GM21529 (cell line): ENCODE measurements at regions not wholly inside any gene's neighbourhood (a gene's known extent, or its start where the extent isn't known, plus 50 kb on each side); places are given as distances from the start of the nearest gene placed in this dataset.
"Not testable (repeated sequence)": the region's sequence is repeated elsewhere in the genome, so short reads cannot be mapped to it uniquely, and the experiment has no call there.

Experiments used
- ATAC-seq: cut with Tn5 transposase; IDR thresholded peaks from one replicate; pipeline ENCODE4 v1.9.1; 2021; ENCODE audit not compliant: unreplicated experiment

- ATAC-seq = not testable (repeated sequence)
Measured at GRCh38 chr7:13274205-13274604, 586.8 kb downstream of the ARL4A start.

GRCh38 chr7:13276977-13277376 lies 589.5 kb downstream of the ARL4A start:
- ATAC-seq = no peak

- ATAC-seq = no peak
Measured at GRCh38 chr7:13278020-13278419, 590.6 kb downstream of the ARL4A start.

- ATAC-seq = no peak
Measured at GRCh38 chr7:13279854-13280435, 592.5 kb downstream of the ARL4A start.

GRCh38 chr7:13282377-13282980 lies 595.0 kb downstream of the ARL4A start:
- ATAC-seq = no peak

- no peak for ATAC-seq
Measured at GRCh38 chr7:13286916-13287315, 599.5 kb downstream of the ARL4A start.

- no peak for ATAC-seq
Measured at GRCh38 chr7:13288516-13288915, 601.1 kb downstream of the ARL4A start.

- no peak for ATAC-seq
Measured at GRCh38 chr7:13290975-13291374, 603.5 kb downstream of the ARL4A start.

- no peak for ATAC-seq
Measured at GRCh38 chr7:13293264-13294002, 606.0 kb downstream of the ARL4A start.

- no peak for ATAC-seq
Measured at GRCh38 chr7:13307040-13307439, 619.6 kb downstream of the ARL4A start.

GRCh38 chr7:13308423-13308822 lies 621.0 kb downstream of the ARL4A start:
- ATAC-seq = no peak

- no peak for ATAC-seq
Measured at GRCh38 chr7:13309535-13309934, 622.1 kb downstream of the ARL4A start.

- ATAC-seq = no peak
Measured at GRCh38 chr7:13312307-13312706, 624.9 kb downstream of the ARL4A start.

- no peak for ATAC-seq
Measured at GRCh38 chr7:13320333-13320732, 632.9 kb downstream of the ARL4A start.

- ATAC-seq = no peak
Measured at GRCh38 chr7:13321316-13321715, 633.9 kb downstream of the ARL4A start.

- no peak for ATAC-seq
Measured at GRCh38 chr7:13322126-13322525, 634.7 kb downstream of the ARL4A start.

GRCh38 chr7:13327669-13328068 lies 640.2 kb downstream of the ARL4A start:
- no peak for ATAC-seq

GRCh38 chr7:13333371-13333770 lies 645.9 kb downstream of the ARL4A start:
- ATAC-seq = no peak

GRCh38 chr7:13336227-13336626 lies 648.8 kb downstream of the ARL4A start:
- no peak for ATAC-seq

GRCh38 chr7:13352677-13353076 lies 636.8 kb downstream of the ETV1 start:
- no peak for ATAC-seq

GRCh38 chr7:13359656-13360055 lies 629.8 kb downstream of the ETV1 start:
- no peak for ATAC-seq

- no peak for ATAC-seq
Measured at GRCh38 chr7:13386741-13387140, 602.7 kb downstream of the ETV1 start.
